ENCODE measurements at regions not wholly inside any gene's neighbourhood (a gene's known extent, or its start where the extent isn't known, plus 50 kb on each side); places are given as distances from the start of the nearest gene placed in this dataset.

DNA sequence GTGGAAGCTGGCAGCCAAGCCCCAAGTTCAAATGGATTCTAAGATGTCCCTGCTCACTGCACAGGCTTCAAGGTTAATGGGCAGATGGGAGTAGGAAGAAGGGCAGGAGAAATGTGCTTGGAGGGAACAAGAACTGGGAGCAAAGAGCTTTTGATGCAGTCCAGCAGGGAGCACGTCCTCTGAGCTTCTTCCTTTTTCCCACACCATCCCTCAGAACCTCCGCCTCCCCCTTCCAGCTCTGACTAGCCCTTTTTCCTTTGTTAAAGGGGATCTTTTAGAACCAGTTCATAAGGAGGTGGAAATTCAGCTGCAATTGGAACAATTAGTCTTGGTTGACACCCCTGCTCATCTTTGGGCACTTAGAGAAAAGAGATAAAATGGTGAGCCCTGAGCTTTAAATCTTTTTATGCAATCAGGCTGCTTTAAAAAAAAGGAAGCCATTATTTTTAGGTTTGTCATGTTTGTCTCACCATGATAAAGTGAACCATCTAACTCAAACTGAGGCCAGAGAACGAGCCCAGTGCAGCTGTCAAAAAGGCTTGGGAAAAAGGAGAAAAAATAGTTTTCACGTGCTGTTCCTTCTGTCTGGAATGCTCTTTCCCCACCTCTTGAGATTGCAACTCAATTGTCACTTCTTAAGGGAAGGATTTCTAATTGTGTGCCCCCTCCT lies 135.8 kb upstream of the IL1RAPL2 start:
- intact Hi-C loops (cut with micrococcal nuclease) = no loop called here
- Mint-ChIP-seq H3K27me3 (ENCODE audit: insufficient read depth) (no peaks in the 10 kb centered on the region), H3K4me3 (no peak overlapping the region), H3K36me3 (ENCODE audit: low read depth) (no peaks in the 10 kb centered on the region), H3K4me1 (ENCODE audit: low read depth) (no peaks in the 10 kb centered on the region), H3K27ac (no peak overlapping the region), H3K9me3 (no peaks in the 10 kb centered on the region)
- no peak for DNase-seq (ENCODE audit: low spot score)

DNA sequence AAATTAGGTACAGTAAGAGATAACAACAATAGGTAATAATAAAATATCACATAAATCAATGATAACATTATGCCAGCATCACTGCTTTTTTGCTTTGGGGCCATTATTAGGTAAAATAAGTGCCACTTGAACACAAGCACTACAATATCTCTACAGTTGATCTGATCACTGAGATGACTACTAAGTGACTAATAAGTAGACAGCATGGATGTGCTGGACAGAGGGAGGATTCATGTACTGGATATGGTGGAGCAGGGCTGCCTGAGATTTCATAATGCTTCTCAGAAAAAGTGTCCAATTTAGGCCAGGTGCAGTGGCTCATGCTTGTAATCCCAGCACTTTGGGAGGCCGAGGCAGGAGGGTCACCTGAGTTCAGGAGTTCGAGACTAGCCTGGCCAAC lies 137.8 kb upstream of the IL1RAPL2 start:
- Mint-ChIP-seq H3K36me3 (ENCODE audit: low read depth) (no peaks in the 10 kb centered on the region), H3K27me3 (ENCODE audit: insufficient read depth) (no peaks in the 10 kb centered on the region), H3K4me1 (ENCODE audit: low read depth) (no peaks in the 10 kb centered on the region), H3K9me3 (no peaks in the 10 kb centered on the region), H3K4me3 (no peak overlapping the region), H3K27ac (no peak overlapping the region)
- intact Hi-C loops (cut with micrococcal nuclease) = no loop called here
- DNase-seq (ENCODE audit: low spot score) = no peak

DNA sequence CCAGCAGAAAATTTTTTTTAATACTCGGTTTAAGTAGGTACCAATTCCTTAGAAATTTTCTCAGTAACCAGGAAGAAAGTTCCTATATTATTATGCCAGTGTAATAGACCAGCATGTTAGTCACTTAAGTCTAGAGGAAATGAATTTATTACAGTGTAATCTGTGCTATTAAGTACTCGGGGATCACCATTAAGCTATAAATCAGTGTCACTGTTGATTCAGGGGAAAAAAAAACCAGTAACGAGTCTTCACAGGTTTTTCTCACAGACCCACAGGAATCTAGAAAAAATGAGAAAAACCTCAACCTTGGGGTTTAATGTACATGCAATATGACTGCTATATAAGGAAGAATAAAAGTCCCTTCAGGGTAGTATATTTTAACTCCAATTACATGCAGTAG lies 138.3 kb upstream of the IL1RAPL2 start:
- intact Hi-C loops (cut with micrococcal nuclease) = no loop called here
- Mint-ChIP-seq H3K4me3 (no peak overlapping the region), H3K9me3 (no peaks in the 10 kb centered on the region), H3K27me3 (ENCODE audit: insufficient read depth) (no peaks in the 10 kb centered on the region), H3K27ac (no peak overlapping the region), H3K36me3 (ENCODE audit: low read depth) (no peaks in the 10 kb centered on the region), H3K4me1 (ENCODE audit: low read depth) (no peaks in the 10 kb centered on the region)
- DNase-seq (ENCODE audit: low spot score) = no peak

DNA sequence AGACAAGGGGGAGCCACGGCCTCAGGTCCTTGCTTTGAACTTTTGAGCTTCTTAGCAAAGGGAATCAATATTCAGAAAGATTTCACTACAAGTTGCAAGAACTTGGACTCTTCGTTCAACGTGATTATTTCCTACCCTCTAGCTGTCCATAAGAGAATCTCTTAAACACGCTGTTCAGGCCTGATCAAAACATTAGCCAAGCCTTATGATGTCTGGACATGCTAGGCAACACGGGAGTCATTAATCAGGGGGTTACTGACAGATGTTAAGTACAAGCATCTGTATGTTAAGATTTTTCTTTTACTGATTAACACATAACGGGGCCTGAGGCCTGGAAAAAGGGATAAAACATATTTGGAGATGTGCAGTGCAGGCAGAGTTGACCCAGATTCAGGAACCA lies 138.9 kb upstream of the IL1RAPL2 start:
- DNase-seq (ENCODE audit: low spot score) = no peak
- H3K27ac Mint-ChIP-seq = no peak overlapping the region
- no peaks in the 10 kb centered on the region for H3K36me3 Mint-ChIP-seq (ENCODE audit: low read depth)
- no peaks in the 10 kb centered on the region for H3K9me3 Mint-ChIP-seq
- no peak overlapping the region for H3K4me3 Mint-ChIP-seq
- no peaks in the 10 kb centered on the region for H3K27me3 Mint-ChIP-seq (ENCODE audit: insufficient read depth)
- H3K4me1 Mint-ChIP-seq (ENCODE audit: low read depth) = no peaks in the 10 kb centered on the region
- intact Hi-C loops (cut with micrococcal nuclease) = no loop called here

GRCh38 chrX:104420907-104421306 lies 145.1 kb upstream of the IL1RAPL2 start:
- Mint-ChIP-seq H3K27me3 (ENCODE audit: insufficient read depth) (no peaks in the 10 kb centered on the region), H3K4me3 (no peak overlapping the region), H3K4me1 (ENCODE audit: low read depth) (no peaks in the 10 kb centered on the region), H3K36me3 (ENCODE audit: low read depth) (no peaks in the 10 kb centered on the region), H3K9me3 (no peaks in the 10 kb centered on the region), H3K27ac (no peak overlapping the region)
- intact Hi-C loops (cut with micrococcal nuclease) = no loop called here
- DNase-seq (ENCODE audit: low spot score) = no peak

- H3K4me1 Mint-ChIP-seq (ENCODE audit: low read depth) = no peaks in the 10 kb centered on the region
- no peak for DNase-seq (ENCODE audit: low spot score)
- no peaks in the 10 kb centered on the region for H3K36me3 Mint-ChIP-seq (ENCODE audit: low read depth)
- no peaks in the 10 kb centered on the region for H3K27me3 Mint-ChIP-seq (ENCODE audit: insufficient read depth)
- H3K9me3 Mint-ChIP-seq = no peaks in the 10 kb centered on the region
- no peak overlapping the region for H3K27ac Mint-ChIP-seq
- no peak overlapping the region for H3K4me3 Mint-ChIP-seq
- intact Hi-C loops (cut with micrococcal nuclease) = no loop called here
Observed at GRCh38 chrX:104419926-104420325, 146.1 kb upstream of the IL1RAPL2 start.

- no peaks in the 10 kb centered on the region for H3K36me3 Mint-ChIP-seq (ENCODE audit: low read depth)
- no peak overlapping the region for H3K4me3 Mint-ChIP-seq
Observed at GRCh38 chrX:104419211-104419610, 146.8 kb upstream of the IL1RAPL2 start.

GRCh38 chrX:104411800-104412199 lies 154.2 kb upstream of the IL1RAPL2 start:
- no peak for DNase-seq (ENCODE audit: low spot score)
- Mint-ChIP-seq H3K9me3 (no peaks in the 10 kb centered on the region), H3K27ac (no peak overlapping the region), H3K4me3 (no peak overlapping the region), H3K27me3 (ENCODE audit: insufficient read depth) (no peaks in the 10 kb centered on the region), H3K4me1 (ENCODE audit: low read depth) (no peaks in the 10 kb centered on the region), H3K36me3 (ENCODE audit: low read depth) (no peaks in the 10 kb centered on the region)
- intact Hi-C loops (cut with micrococcal nuclease) = no loop called here

More at GRCh38 chrX:104419211-104419610, 146.8 kb upstream of the IL1RAPL2 start:
- intact Hi-C loops (cut with micrococcal nuclease) = no loop called here
- Mint-ChIP-seq H3K27me3 (ENCODE audit: insufficient read depth) (no peaks in the 10 kb centered on the region), H3K27ac (no peak overlapping the region), H3K4me1 (ENCODE audit: low read depth) (no peaks in the 10 kb centered on the region), H3K9me3 (no peaks in the 10 kb centered on the region)
- DNase-seq (ENCODE audit: low spot score) = no peak

DNA sequence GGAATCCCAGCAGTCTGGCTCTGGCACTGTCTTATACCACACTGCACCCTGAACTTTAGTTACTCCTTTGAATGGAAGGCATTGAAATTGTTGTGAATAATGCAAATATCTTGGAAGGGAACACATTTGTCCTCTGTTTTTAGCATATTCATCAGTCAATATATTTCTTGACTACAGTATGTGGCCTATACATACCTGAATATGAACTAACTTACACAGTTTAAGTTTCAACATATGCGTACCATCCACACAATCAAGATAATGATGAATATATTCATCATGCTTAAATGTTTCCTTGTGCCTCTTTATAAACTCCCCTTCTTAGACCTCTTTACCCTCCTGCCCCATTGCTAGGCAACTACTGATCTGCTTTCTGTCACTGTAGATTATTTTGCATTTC lies 145.7 kb upstream of the ESX1 start:
- Mint-ChIP-seq H3K4me3 (no peak overlapping the region), H3K9me3 (no peaks in the 10 kb centered on the region), H3K36me3 (ENCODE audit: low read depth) (no peaks in the 10 kb centered on the region), H3K27ac (no peak overlapping the region), H3K4me1 (ENCODE audit: low read depth) (no peaks in the 10 kb centered on the region), H3K27me3 (ENCODE audit: insufficient read depth) (no peaks in the 10 kb centered on the region)
- DNase-seq (ENCODE audit: low spot score) = no peak
- intact Hi-C loops (cut with micrococcal nuclease) = no loop called here

DNA sequence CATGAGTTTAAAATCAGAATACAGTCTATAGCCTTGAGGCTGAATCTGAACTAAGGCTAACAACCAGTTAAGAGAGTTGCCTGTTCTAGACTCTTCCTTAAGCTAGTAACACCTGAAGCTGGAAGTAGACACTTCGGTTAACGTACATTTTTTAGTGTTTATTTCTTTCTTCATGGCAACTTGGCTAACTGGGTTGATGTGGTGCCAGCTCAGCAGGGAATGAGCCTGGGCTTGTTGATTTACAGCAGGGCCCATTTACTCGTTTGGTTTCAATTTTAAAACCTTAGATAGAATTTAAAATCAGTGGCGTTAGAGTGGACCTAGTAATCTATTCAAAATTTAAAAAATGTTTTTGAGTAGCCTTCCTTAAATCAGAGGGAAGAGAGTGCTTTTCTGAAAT lies 137.6 kb upstream of the ESX1 start:
- H3K4me1 Mint-ChIP-seq (ENCODE audit: low read depth) = no peaks in the 10 kb centered on the region
- H3K9me3 Mint-ChIP-seq = no peaks in the 10 kb centered on the region
- H3K27me3 Mint-ChIP-seq (ENCODE audit: insufficient read depth) = peaks cover 1% of the 10 kb centered on the region
- no peaks in the 10 kb centered on the region for H3K36me3 Mint-ChIP-seq (ENCODE audit: low read depth)
- no peak for DNase-seq (ENCODE audit: low spot score)
- intact Hi-C loops (cut with micrococcal nuclease) = no loop called here
- no peak overlapping the region for H3K27ac Mint-ChIP-seq
- H3K4me3 Mint-ChIP-seq = no peak overlapping the region

- intact Hi-C loops (cut with micrococcal nuclease) = no loop called here
- Mint-ChIP-seq H3K4me3 (no peak overlapping the region), H3K9me3 (no peaks in the 10 kb centered on the region), H3K27me3 (ENCODE audit: insufficient read depth) (peaks cover 1% of the 10 kb centered on the region), H3K4me1 (ENCODE audit: low read depth) (no peaks in the 10 kb centered on the region), H3K36me3 (ENCODE audit: low read depth) (no peaks in the 10 kb centered on the region), H3K27ac (no peak overlapping the region)
- no peak for DNase-seq (ENCODE audit: low spot score)
Observed at GRCh38 chrX:104391906-104392305, 137.2 kb upstream of the ESX1 start.

- intact Hi-C loops (cut with micrococcal nuclease) = no loop called here
- no peak for DNase-seq (ENCODE audit: low spot score)
- Mint-ChIP-seq H3K9me3 (no peaks in the 10 kb centered on the region), H3K27ac (no peak overlapping the region), H3K27me3 (ENCODE audit: insufficient read depth) (no peaks in the 10 kb centered on the region), H3K4me3 (no peak overlapping the region), H3K36me3 (ENCODE audit: low read depth) (no peaks in the 10 kb centered on the region), H3K4me1 (ENCODE audit: low read depth) (no peaks in the 10 kb centered on the region)
Observed at GRCh38 chrX:104376937-104377336, 122.2 kb upstream of the ESX1 start.

DNA sequence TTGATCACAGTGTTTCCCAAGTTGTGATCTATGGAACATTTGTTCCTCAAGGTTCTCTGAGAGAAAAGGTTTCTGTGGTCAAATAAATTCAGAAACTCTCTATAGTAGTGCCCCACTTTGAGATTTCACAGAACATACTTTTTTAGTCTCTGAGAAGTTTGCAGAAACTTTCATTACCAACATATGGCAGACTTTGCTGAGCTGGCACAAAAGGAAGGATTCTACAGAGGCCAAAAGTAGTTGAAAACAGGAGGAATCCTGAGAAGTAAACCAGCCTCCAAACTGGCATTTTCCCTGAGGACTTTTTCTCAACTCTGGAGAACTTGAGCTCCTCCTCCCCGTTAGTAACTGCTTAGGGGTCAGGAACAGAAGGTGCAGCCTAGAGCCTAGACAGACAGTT lies 117.8 kb upstream of the ESX1 start:
- H3K27me3 Mint-ChIP-seq (ENCODE audit: insufficient read depth) = no peaks in the 10 kb centered on the region
- intact Hi-C loops (cut with micrococcal nuclease) = no loop called here
- DNase-seq (ENCODE audit: low spot score) = no peak
- H3K27ac Mint-ChIP-seq = no peak overlapping the region
- no peaks in the 10 kb centered on the region for H3K36me3 Mint-ChIP-seq (ENCODE audit: low read depth)
- no peaks in the 10 kb centered on the region for H3K9me3 Mint-ChIP-seq
- no peaks in the 10 kb centered on the region for H3K4me1 Mint-ChIP-seq (ENCODE audit: low read depth)
- no peak overlapping the region for H3K4me3 Mint-ChIP-seq

- no peak for DNase-seq (ENCODE audit: low spot score)
- intact Hi-C loops (cut with micrococcal nuclease) = no loop called here
- Mint-ChIP-seq H3K4me3 (no peak overlapping the region), H3K4me1 (ENCODE audit: low read depth) (no peaks in the 10 kb centered on the region), H3K9me3 (no peaks in the 10 kb centered on the region), H3K36me3 (ENCODE audit: low read depth) (no peaks in the 10 kb centered on the region), H3K27me3 (ENCODE audit: insufficient read depth) (no peaks in the 10 kb centered on the region), H3K27ac (no peak overlapping the region)
Observed at GRCh38 chrX:104370089-104370488, 115.4 kb upstream of the ESX1 start.
